Liver (tissue), 3 donors: ENCODE measurements at regions not wholly inside any gene's neighbourhood (a gene's known extent, or its start where the extent isn't known, plus 50 kb on each side); places are given as distances from the start of the nearest gene placed in this dataset.

Source experiments
- CTCF ChIP-seq: fragments of 150-350 bp; IDR thresholded peaks from 2 replicates; pipeline ENCODE4 v1.5.1; 2017; ENCODE audit warnings: improper control_type of control experiment, low read depth, low read length; ENCODE audit not compliant: missing input control
- RAD21 ChIP-seq, 2 donors: IDR thresholded peaks; 2 replicates each; pipeline ENCODE4 v1.6.1; 2016; ENCODE audit warnings: antibody characterized with exemption in 2 of 2, mild to moderate bottlenecking in 2 of 2
- SP1 ChIP-seq: IDR thresholded peaks from 2 replicates; pipeline ENCODE4 v1.6.1; 2018; ENCODE audit warnings: antibody characterized with exemption, mild to moderate bottlenecking
- ZBTB33 ChIP-seq: IDR thresholded peaks from 2 replicates; pipeline ENCODE4 v1.6.1; 2016; ENCODE audit warnings: antibody characterized with exemption
- donor health status: healthy.
- donor health status: healthy.

- TF ChIP-seq RAD21 (IDR thresholded peaks at IDR 0.05) (no peak), CTCF (no peak), SP1 (no peak), ZBTB33 (no peak)
Measured at GRCh38 chr16:51019617-51020016, 131.5 kb downstream of the SALL1 start.
